ENCODE measurements at regions not wholly inside any gene's neighbourhood (a gene's known extent, or its start where the extent isn't known, plus 50 kb on each side); places are given as distances from the start of the nearest gene placed in this dataset.

DNA sequence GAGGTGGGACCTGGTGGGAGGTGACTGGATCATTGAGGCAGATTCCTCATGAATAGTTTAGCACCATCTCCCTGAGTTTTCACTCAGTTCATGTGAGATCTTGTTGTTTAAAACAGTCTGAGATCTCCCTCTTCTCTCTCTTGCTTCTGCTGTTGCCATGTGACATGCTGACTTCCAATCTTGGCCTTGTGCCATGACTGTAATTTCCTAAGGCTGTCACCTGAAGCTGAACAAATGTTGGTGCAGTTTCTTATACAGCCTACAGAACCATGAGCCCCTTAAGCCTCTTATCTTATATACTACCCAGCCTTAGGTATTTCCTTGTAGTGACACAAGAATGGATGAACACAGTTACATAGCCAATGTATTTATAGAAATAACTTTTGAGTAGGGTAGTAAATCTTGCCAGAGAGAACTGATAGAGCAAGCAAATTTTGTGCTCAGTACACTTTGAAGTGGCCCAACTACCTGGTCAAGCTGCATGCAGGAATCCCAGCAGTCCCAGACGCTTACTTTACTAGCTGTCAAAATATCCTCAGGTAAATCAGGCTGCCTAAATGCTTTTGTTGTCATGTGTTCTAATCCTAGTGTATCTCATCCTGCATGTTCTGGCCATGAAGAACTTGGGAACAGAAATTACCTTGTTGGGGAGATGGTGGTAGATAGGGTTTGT lies 445.6 kb upstream of the MIS18BP1 start:
- no peak overlapping the region for H3K27ac Mint-ChIP-seq (ENCODE audit: unreplicated experiment)
- H3K9ac ChIP-seq (ENCODE audit: low read length), result no peak overlapping the region
- H3K4me1 Mint-ChIP-seq (ENCODE audit: low read depth, unreplicated experiment), result no peaks in the 10 kb centered on the region
- no peak overlapping the region for H3K4me2 ChIP-seq (ENCODE audit: low read length)
- FAIRE-seq (no peak), DNase-seq (ENCODE audit: low read depth) (no peak)
- H3K9me3 Mint-ChIP-seq (ENCODE audit: unreplicated experiment), result no peaks in the 10 kb centered on the region
- H3K4me1 ChIP-seq (ENCODE audit: insufficient read depth, low read length), result no peaks in the 10 kb centered on the region
- H3K4me3 Mint-ChIP-seq (ENCODE audit: unreplicated experiment), result no peak overlapping the region
- no peaks in the 10 kb centered on the region for H3K27me3 Mint-ChIP-seq (ENCODE audit: low read depth, unreplicated experiment)
- no peaks in the 10 kb centered on the region for H3K9me3 ChIP-seq (ENCODE audit: insufficient read depth, low read depth, low read length)
- H3K4me3 ChIP-seq (ENCODE audit: insufficient read depth, low read depth, low read length), result no peak overlapping the region
- H3K36me3 ChIP-seq (ENCODE audit: insufficient read depth, low read length), result no peaks in the 10 kb centered on the region
- no peaks in the 10 kb centered on the region for H4K20me1 ChIP-seq (ENCODE audit: insufficient read depth, low read length)
- no peaks in the 10 kb centered on the region for H3K79me2 ChIP-seq (ENCODE audit: insufficient read depth, low read length)
- H3K27ac ChIP-seq (ENCODE audit: low read depth, low read length), result no peak overlapping the region
- H3K36me3 Mint-ChIP-seq (ENCODE audit: low read depth, unreplicated experiment), result no peaks in the 10 kb centered on the region
- no peak for TF ChIP-seq EZH2 (IDR thresholded peaks at IDR 0.05; ENCODE audit: insufficient read depth, low read length)
- TF ChIP-seq, protein P1, sequence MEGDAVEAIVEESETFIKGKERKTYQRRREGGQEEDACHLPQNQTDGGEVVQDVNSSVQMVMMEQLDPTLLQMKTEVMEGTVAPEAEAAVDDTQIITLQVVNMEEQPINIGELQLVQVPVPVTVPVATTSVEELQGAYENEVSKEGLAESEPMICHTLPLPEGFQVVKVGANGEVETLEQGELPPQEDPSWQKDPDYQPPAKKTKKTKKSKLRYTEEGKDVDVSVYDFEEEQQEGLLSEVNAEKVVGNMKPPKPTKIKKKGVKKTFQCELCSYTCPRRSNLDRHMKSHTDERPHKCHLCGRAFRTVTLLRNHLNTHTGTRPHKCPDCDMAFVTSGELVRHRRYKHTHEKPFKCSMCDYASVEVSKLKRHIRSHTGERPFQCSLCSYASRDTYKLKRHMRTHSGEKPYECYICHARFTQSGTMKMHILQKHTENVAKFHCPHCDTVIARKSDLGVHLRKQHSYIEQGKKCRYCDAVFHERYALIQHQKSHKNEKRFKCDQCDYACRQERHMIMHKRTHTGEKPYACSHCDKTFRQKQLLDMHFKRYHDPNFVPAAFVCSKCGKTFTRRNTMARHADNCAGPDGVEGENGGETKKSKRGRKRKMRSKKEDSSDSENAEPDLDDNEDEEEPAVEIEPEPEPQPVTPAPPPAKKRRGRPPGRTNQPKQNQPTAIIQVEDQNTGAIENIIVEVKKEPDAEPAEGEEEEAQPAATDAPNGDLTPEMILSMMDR (IDR thresholded peaks at IDR 0.05; ENCODE audit: insufficient read depth, low read depth, low read length), result no peak
- no peaks in the 10 kb centered on the region for H3K27me3 ChIP-seq (ENCODE audit: insufficient read depth, low read length)
- no peak overlapping the region for H2AFZ ChIP-seq (ENCODE audit: low read depth, low read length)

DNA sequence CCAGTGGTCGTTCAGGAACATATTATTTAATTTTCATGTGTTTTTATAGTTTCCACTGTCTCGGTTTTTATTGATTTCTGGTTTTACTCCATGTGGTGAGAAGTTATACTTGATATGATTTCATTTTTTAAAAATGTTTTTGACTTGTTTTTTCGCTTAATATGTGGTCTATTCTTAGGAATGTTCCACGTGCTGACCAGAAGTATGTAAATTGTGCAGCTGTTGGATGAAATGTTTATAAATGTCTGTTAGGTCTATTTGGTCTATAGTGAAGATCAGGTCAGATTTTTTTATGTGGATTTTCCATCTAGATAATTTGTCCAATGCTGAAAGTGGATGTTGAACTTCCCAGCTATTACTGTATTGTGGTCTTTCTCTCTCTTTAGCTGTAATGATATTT lies 433.8 kb upstream of the MIS18BP1 start:
- no peaks in the 10 kb centered on the region for H3K4me1 Mint-ChIP-seq (ENCODE audit: low read depth, unreplicated experiment)
- Histone ChIP-seq H3K79me2 (ENCODE audit: insufficient read depth, low read length) (no peaks in the 10 kb centered on the region), H3K9me3 (ENCODE audit: insufficient read depth, low read depth, low read length) (no peaks in the 10 kb centered on the region), H3K36me3 (ENCODE audit: insufficient read depth, low read length) (no peaks in the 10 kb centered on the region), H3K9ac (ENCODE audit: low read length) (no peak overlapping the region), H3K4me3 (ENCODE audit: insufficient read depth, low read depth, low read length) (no peak overlapping the region), H3K4me1 (ENCODE audit: insufficient read depth, low read length) (no peaks in the 10 kb centered on the region), H4K20me1 (ENCODE audit: insufficient read depth, low read length) (no peaks in the 10 kb centered on the region), H3K4me2 (ENCODE audit: low read length) (no peak overlapping the region), H3K27ac (ENCODE audit: low read depth, low read length) (no peak overlapping the region), H3K27me3 (ENCODE audit: insufficient read depth, low read length) (no peaks in the 10 kb centered on the region), H2AFZ (ENCODE audit: low read depth, low read length) (no peak overlapping the region)
- FAIRE-seq, result no peak
- peaks cover 3% of the 10 kb centered on the region for H3K9me3 Mint-ChIP-seq (ENCODE audit: unreplicated experiment)
- H3K27ac Mint-ChIP-seq (ENCODE audit: unreplicated experiment), result no peak overlapping the region
- no peaks in the 10 kb centered on the region for H3K36me3 Mint-ChIP-seq (ENCODE audit: low read depth, unreplicated experiment)
- DNase-seq (ENCODE audit: low read depth), result no peak
- H3K4me3 Mint-ChIP-seq (ENCODE audit: unreplicated experiment), result no peak overlapping the region
- TF ChIP-seq EZH2 (IDR thresholded peaks at IDR 0.05; ENCODE audit: insufficient read depth, low read length), result no peak
- TF ChIP-seq, protein P1 (IDR thresholded peaks at IDR 0.05; ENCODE audit: insufficient read depth, low read depth, low read length), result no peak
- no peaks in the 10 kb centered on the region for H3K27me3 Mint-ChIP-seq (ENCODE audit: low read depth, unreplicated experiment)

DNA sequence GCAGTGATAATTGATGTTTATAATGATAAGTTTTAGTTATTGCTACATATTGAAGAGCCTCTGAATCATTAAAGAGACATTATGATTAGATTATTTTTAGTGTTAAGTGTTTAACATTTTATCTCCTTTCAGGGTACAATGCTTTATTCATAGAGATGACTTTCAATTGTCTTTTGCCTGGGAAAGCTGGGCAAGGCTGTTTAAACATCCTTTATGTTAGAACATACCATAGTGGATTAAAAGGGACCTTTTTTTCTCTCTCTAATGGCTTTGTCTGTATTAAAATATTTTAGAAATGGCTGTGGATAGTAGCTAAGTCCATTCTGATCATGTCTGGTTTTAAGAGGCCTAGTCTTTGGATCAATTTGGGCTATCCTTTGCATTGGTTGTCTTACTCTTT lies 427.5 kb upstream of the MIS18BP1 start:
- no peaks in the 10 kb centered on the region for H3K36me3 Mint-ChIP-seq (ENCODE audit: low read depth, unreplicated experiment)
- FAIRE-seq, result no peak
- Histone ChIP-seq H3K4me3 (ENCODE audit: insufficient read depth, low read depth, low read length) (no peak overlapping the region), H3K9ac (ENCODE audit: low read length) (no peak overlapping the region), H3K36me3 (ENCODE audit: insufficient read depth, low read length) (no peaks in the 10 kb centered on the region), H3K4me1 (ENCODE audit: insufficient read depth, low read length) (peaks cover 13% of the 10 kb centered on the region), H3K27me3 (ENCODE audit: insufficient read depth, low read length) (no peaks in the 10 kb centered on the region), H3K27ac (ENCODE audit: low read depth, low read length) (peak overlapping the region; percentile 42), H2AFZ (ENCODE audit: low read depth, low read length) (no peak overlapping the region), H3K9me3 (ENCODE audit: insufficient read depth, low read depth, low read length) (no peaks in the 10 kb centered on the region), H3K79me2 (ENCODE audit: insufficient read depth, low read length) (no peaks in the 10 kb centered on the region), H3K4me2 (ENCODE audit: low read length) (peak overlapping the region; percentile 49), H4K20me1 (ENCODE audit: insufficient read depth, low read length) (no peaks in the 10 kb centered on the region)
- no peaks in the 10 kb centered on the region for H3K27me3 Mint-ChIP-seq (ENCODE audit: low read depth, unreplicated experiment)
- H3K4me3 Mint-ChIP-seq (ENCODE audit: unreplicated experiment), result no peak overlapping the region
- H3K4me1 Mint-ChIP-seq (ENCODE audit: low read depth, unreplicated experiment), result peaks cover 17% of the 10 kb centered on the region
- peaks cover 3% of the 10 kb centered on the region for H3K9me3 Mint-ChIP-seq (ENCODE audit: unreplicated experiment)
- no peak for DNase-seq (ENCODE audit: low read depth)
- no peak for TF ChIP-seq EZH2 (IDR thresholded peaks at IDR 0.05; ENCODE audit: insufficient read depth, low read length)
- TF ChIP-seq, protein P1 (IDR thresholded peaks at IDR 0.05; ENCODE audit: insufficient read depth, low read depth, low read length), result no peak
- peak overlapping the region; percentile 23 for H3K27ac Mint-ChIP-seq (ENCODE audit: unreplicated experiment)
